ENCODE measurements at regions not wholly inside any gene's neighbourhood (a gene's known extent, or its start where the extent isn't known, plus 50 kb on each side); places are given as distances from the start of the nearest gene placed in this dataset.

- no peaks in the 10 kb centered on the region for H3K36me3 ChIP-seq (ENCODE audit: low read depth)
- TF ChIP-seq CTCF (IDR thresholded peaks at IDR 0.05; ENCODE audit: poor library complexity, severe bottlenecking): no peak
- H3K27ac ChIP-seq (ENCODE audit: poor library complexity, severe bottlenecking): no peak overlapping the region
- H3K4me1 ChIP-seq (ENCODE audit: insufficient read depth, poor library complexity, severe bottlenecking): no peaks in the 10 kb centered on the region
- no peaks in the 10 kb centered on the region for H3K27me3 ChIP-seq (ENCODE audit: insufficient read depth, poor library complexity, severe bottlenecking)
- DNase-seq (ENCODE audit: low spot score) (no peak), ATAC-seq (ENCODE audit: low read depth) (no peak)
- no peak overlapping the region for H3K4me3 ChIP-seq (ENCODE audit: severe bottlenecking)
- no peaks in the 10 kb centered on the region for H3K9me3 ChIP-seq (ENCODE audit: severe bottlenecking)
These were observed 114.1 kb downstream of the C1orf94 start for GRCh38 chr1:34290831-34291230.

- H3K4me1 ChIP-seq (ENCODE audit: insufficient read depth, poor library complexity, severe bottlenecking): no peaks in the 10 kb centered on the region
- no peak overlapping the region for H3K27ac ChIP-seq (ENCODE audit: poor library complexity, severe bottlenecking)
- no peak overlapping the region for H3K4me3 ChIP-seq (ENCODE audit: severe bottlenecking)
- no peaks in the 10 kb centered on the region for H3K27me3 ChIP-seq (ENCODE audit: insufficient read depth, poor library complexity, severe bottlenecking)
- DNase-seq (ENCODE audit: low spot score): no peak
- no peaks in the 10 kb centered on the region for H3K36me3 ChIP-seq (ENCODE audit: low read depth)
- TF ChIP-seq CTCF (IDR thresholded peaks at IDR 0.05; ENCODE audit: poor library complexity, severe bottlenecking): no peak
- H3K9me3 ChIP-seq (ENCODE audit: severe bottlenecking): no peaks in the 10 kb centered on the region
- no peak for ATAC-seq (ENCODE audit: low read depth)
These were observed 115.8 kb downstream of the C1orf94 start for GRCh38 chr1:34292472-34292871.

DNA sequence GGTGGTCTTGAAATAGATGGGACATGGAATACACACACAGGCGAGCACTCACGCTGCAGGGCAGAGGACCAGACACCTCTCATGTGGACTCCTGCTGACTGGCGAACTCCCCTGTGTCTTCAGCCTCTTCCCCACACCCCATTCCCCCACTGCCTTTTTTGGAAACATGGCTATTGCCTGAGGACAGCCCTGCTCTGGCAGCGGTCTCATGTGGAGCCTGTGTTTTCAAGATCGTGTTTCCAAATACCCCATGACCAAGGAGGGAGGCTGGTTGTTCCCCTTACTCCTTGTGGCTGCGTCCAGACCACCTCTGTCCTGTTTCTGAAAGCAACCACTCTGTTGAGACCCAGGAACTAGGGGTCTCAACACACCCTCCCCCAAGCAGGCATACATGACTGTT lies 119.4 kb downstream of the C1orf94 start:
- Histone ChIP-seq H3K27me3 (ENCODE audit: insufficient read depth, poor library complexity, severe bottlenecking) (no peaks in the 10 kb centered on the region), H3K4me1 (ENCODE audit: insufficient read depth, poor library complexity, severe bottlenecking) (no peaks in the 10 kb centered on the region), H3K4me3 (ENCODE audit: severe bottlenecking) (no peak overlapping the region), H3K27ac (ENCODE audit: poor library complexity, severe bottlenecking) (no peak overlapping the region), H3K9me3 (ENCODE audit: severe bottlenecking) (no peaks in the 10 kb centered on the region), H3K36me3 (ENCODE audit: low read depth) (no peaks in the 10 kb centered on the region)
- TF ChIP-seq CTCF (IDR thresholded peaks at IDR 0.05; ENCODE audit: poor library complexity, severe bottlenecking): no peak
- ATAC-seq (ENCODE audit: low read depth) (no peak), DNase-seq (ENCODE audit: low spot score) (no peak)

DNA sequence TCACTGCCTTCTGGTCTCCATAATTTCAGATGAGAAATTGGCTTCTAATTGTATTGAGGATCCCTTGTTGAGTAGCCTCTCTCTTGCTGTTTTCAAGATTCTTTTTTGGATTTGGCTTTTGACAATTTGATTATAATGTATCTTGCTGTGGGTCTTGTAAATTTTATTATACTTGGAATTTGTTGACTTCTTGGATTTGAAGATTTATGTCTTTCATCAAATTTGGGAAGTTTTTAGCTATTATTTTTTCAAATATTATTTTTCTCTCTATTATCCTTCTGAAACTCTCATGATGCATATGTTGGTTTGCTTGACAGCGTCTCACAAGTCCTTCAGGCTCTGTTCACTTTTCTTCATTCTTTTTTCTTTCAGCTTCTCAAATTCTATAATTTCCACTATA lies 126.1 kb downstream of the C1orf94 start:
- no peaks in the 10 kb centered on the region for H3K4me1 ChIP-seq (ENCODE audit: insufficient read depth, poor library complexity, severe bottlenecking)
- peaks cover 3% of the 10 kb centered on the region for H3K9me3 ChIP-seq (ENCODE audit: severe bottlenecking)
- H3K27me3 ChIP-seq (ENCODE audit: insufficient read depth, poor library complexity, severe bottlenecking): no peaks in the 10 kb centered on the region
- DNase-seq (ENCODE audit: low spot score) (no peak), ATAC-seq (ENCODE audit: low read depth) (no peak)
- TF ChIP-seq CTCF (IDR thresholded peaks at IDR 0.05; ENCODE audit: poor library complexity, severe bottlenecking): no peak
- no peaks in the 10 kb centered on the region for H3K36me3 ChIP-seq (ENCODE audit: low read depth)
- no peak overlapping the region for H3K4me3 ChIP-seq (ENCODE audit: severe bottlenecking)
- H3K27ac ChIP-seq (ENCODE audit: poor library complexity, severe bottlenecking): no peak overlapping the region

DNA sequence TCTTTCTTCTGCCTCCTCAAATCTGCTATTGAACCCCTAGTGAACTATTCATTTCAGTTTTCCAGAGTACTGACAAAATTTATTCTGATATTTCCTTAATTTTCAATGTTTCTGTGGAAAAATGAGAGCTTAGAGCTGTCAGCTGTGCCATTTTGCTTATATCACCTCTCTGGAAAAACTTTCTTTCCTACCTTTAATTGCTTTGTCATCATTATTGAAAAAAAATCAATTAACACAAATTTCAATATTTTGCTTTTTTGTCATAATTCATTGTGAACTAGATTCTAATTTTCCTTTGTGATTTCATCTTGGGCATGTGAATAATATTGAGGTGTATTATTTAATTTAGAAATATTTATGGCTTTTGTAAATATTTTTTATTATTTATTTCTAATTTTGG lies 126.5 kb downstream of the C1orf94 start:
- no peak for ATAC-seq (ENCODE audit: low read depth)
- peaks cover 3% of the 10 kb centered on the region for H3K9me3 ChIP-seq (ENCODE audit: severe bottlenecking)
- H3K27ac ChIP-seq (ENCODE audit: poor library complexity, severe bottlenecking): no peak overlapping the region
- TF ChIP-seq CTCF (IDR thresholded peaks at IDR 0.05; ENCODE audit: poor library complexity, severe bottlenecking): no peak
- H3K36me3 ChIP-seq (ENCODE audit: low read depth): no peaks in the 10 kb centered on the region
- H3K27me3 ChIP-seq (ENCODE audit: insufficient read depth, poor library complexity, severe bottlenecking): no peaks in the 10 kb centered on the region
- DNase-seq (ENCODE audit: low spot score): no peak
- H3K4me3 ChIP-seq (ENCODE audit: severe bottlenecking): no peak overlapping the region
- H3K4me1 ChIP-seq (ENCODE audit: insufficient read depth, poor library complexity, severe bottlenecking): no peaks in the 10 kb centered on the region
